Left kidney (tissue), 1 donor: ENCODE measurements at regions not wholly inside any gene's neighbourhood (a gene's known extent, or its start where the extent isn't known, plus 50 kb on each side); places are given as distances from the start of the nearest gene placed in this dataset.
A peak's percentile ranks its signal among the peaks of the same experiment; 100 is the strongest.

Experiments used
- DNase-seq: peaks from one replicate; pipeline ENCODE4 v3.0.0-alpha.2; 2013

- DNase-seq = no peak
Measured at GRCh38 chr12:19957308-19958125, 410.8 kb upstream of the PDE3A start.

- no peak for DNase-seq
Measured at GRCh38 chr12:19958389-19958788, 409.9 kb upstream of the PDE3A start.

- DNase-seq = no peak
Measured at GRCh38 chr12:19959353-19959752, 409.0 kb upstream of the PDE3A start.

- no peak for DNase-seq
Measured at GRCh38 chr12:19960527-19960926, 407.8 kb upstream of the PDE3A start.

- no peak for DNase-seq
Measured at GRCh38 chr12:19962192-19962591, 406.1 kb upstream of the PDE3A start.

GRCh38 chr12:19963972-19964371 is 404.4 kb upstream of the PDE3A start:
- no peak for DNase-seq

GRCh38 chr12:19964549-19964948 is 403.8 kb upstream of the PDE3A start:
- no peak for DNase-seq

GRCh38 chr12:19965196-19966038 is 402.9 kb upstream of the PDE3A start:
- peak; percentile 55 for DNase-seq

GRCh38 chr12:19967001-19967400 is 401.3 kb upstream of the PDE3A start:
- no peak for DNase-seq

- peak; percentile 63 for DNase-seq
Measured at GRCh38 chr12:19967431-19967830, 400.9 kb upstream of the PDE3A start.

- DNase-seq = no peak
Measured at GRCh38 chr12:19970116-19970515, 398.2 kb upstream of the PDE3A start.

- DNase-seq = no peak
Measured at GRCh38 chr12:19970821-19971220, 397.5 kb upstream of the PDE3A start.

- DNase-seq = peak; percentile 57
Measured at GRCh38 chr12:19971361-19972280, 396.7 kb upstream of the PDE3A start.

- DNase-seq = no peak
Measured at GRCh38 chr12:19972325-19973288, 395.7 kb upstream of the PDE3A start.

GRCh38 chr12:19978193-19978592 is 390.1 kb upstream of the PDE3A start:
- no peak for DNase-seq

GRCh38 chr12:19979584-19979983 is 388.8 kb upstream of the PDE3A start:
- DNase-seq = no peak

- no peak for DNase-seq
Measured at GRCh38 chr12:19981944-19982343, 386.4 kb upstream of the PDE3A start.

GRCh38 chr12:19988001-19988400 is 380.3 kb upstream of the PDE3A start:
- DNase-seq = no peak

GRCh38 chr12:19988459-19988873 is 379.9 kb upstream of the PDE3A start:
- DNase-seq = no peak

GRCh38 chr12:19988948-19989347 is 379.4 kb upstream of the PDE3A start:
- DNase-seq = no peak

GRCh38 chr12:19991146-19991545 is 377.2 kb upstream of the PDE3A start:
- no peak for DNase-seq
